K562 (cell line): ENCODE measurements at regions not wholly inside any gene's neighbourhood (a gene's known extent, or its start where the extent isn't known, plus 50 kb on each side); places are given as distances from the start of the nearest gene placed in this dataset.

Source experiments
- ATAC-seq: fragments of 200-7000 bp; cut with Tn5 transposase; 3 replicates; pipeline ENCODE4 v1.9.1; 2020; ENCODE audit warnings: moderate library complexity
- BruUV-seq: library from RNA; stranded (reverse); fragments of 400-500 nt; replicated peaks from 2 replicates; lab custom pipeline; 2021; lab: Mats Ljungman, UMichigan
- CTCF ChIA-PET: fragments of 300-600 bp; formaldehyde crosslinking; extraction: SDS; loops from one replicate; lab custom pipeline; 2021; ENCODE audit warnings: low intra/inter-chr PET ratio; lab: Yijun Ruan, JAX
- POLR2A ChIA-PET: fragments of 300-600, 350-650 bp; sonication (Branson Sonifier 250); formaldehyde crosslinking; extraction: SDS; loops from one replicate; lab custom pipeline; 2021; ENCODE audit warnings: antibody characterized with exemption, inconsistent platforms; lab: Yijun Ruan, JAX
- DNase-seq, 4 experiments: peaks; one replicate each; pipeline versions ENCODE4 v3.0.0 to v3.0.0-alpha.2; 2011 to 2018; ENCODE audit warnings: low spot score in 3 of 4, mixed read lengths in 3 of 4; ENCODE audit errors: extremely low read depth in 1 of 4
- FAIRE-seq: peaks from 2 replicates; lab custom pipeline; 2011; peaks lifted over from hg19 to GRCh38; lab: Jason Lieb, UNC
- H2AFZ ChIP-seq: 2 replicates; pipeline ENCODE4 v1.6.0; 2011; ENCODE audit warnings: low read depth, low read length, control low read depth, inconsistent platforms
- H3K27ac ChIP-seq: fragments of 200-600 bp; 3 replicates; pipeline ENCODE4 v1.8.0; 2011; ENCODE audit warnings: low read depth, mild to moderate bottlenecking, control low read depth, inconsistent platforms, low read length, moderate library complexity, mixed read lengths; ENCODE audit errors: extremely low read depth
- H3K27me3 ChIP-seq, 2 experiments: fragments of 300-600 bp in 1 of 2; 2 replicates in 1 of 2; 3 replicates in 1 of 2; pipeline versions ENCODE4 v1.6.0 to v1.8.0; 2011; ENCODE audit warnings: inconsistent platforms in 2 of 2, low read length in 2 of 2, mild to moderate bottlenecking in 1 of 2, mixed read lengths in 1 of 2, moderate library complexity in 1 of 2; ENCODE audit not compliant: control insufficient read depth in 2 of 2, insufficient read depth in 2 of 2
- H3K36me3 ChIP-seq: fragments of 300-600 bp; 3 replicates; pipeline ENCODE4 v1.8.0; 2011; ENCODE audit warnings: mild to moderate bottlenecking, low read length, inconsistent platforms; ENCODE audit not compliant: control insufficient read depth, insufficient read depth
- H3K4me1 ChIP-seq, 2 experiments: fragments of 200-600 bp in 1 of 2; replicated peaks in 1 of 2; 2 replicates in 1 of 2; 3 replicates in 1 of 2; pipeline versions ENCODE4 v1.5.1 to v1.8.0; 2011; ENCODE audit warnings: inconsistent platforms in 2 of 2, low read length in 2 of 2, mild to moderate bottlenecking in 1 of 2, mixed read lengths in 1 of 2, moderate library complexity in 1 of 2; ENCODE audit not compliant: control insufficient read depth in 2 of 2, insufficient read depth in 2 of 2
- H3K4me2 ChIP-seq: 2 replicates; pipeline ENCODE4 v1.6.1; 2011; ENCODE audit warnings: low read length, control low read depth, inconsistent platforms, mixed read lengths; ENCODE audit not compliant: insufficient read depth
- H3K4me3 ChIP-seq: fragments of 200-600 bp; sonication (generic), shearing (Covaris generic); 2 replicates; pipeline ENCODE4 v1.5.1; 2016; ENCODE audit warnings: control low read depth, inconsistent platforms
- H3K79me2 ChIP-seq: fragments of 200-600 bp; 3 replicates; pipeline ENCODE4 v1.8.0; 2011; ENCODE audit warnings: low read length, inconsistent platforms; ENCODE audit not compliant: control insufficient read depth, insufficient read depth
- H3K9ac ChIP-seq, 2 experiments: 2 replicates each; pipeline versions ENCODE4 v1.6.0 to v1.6.1; 2011; ENCODE audit warnings: low read depth in 2 of 2, low read length in 2 of 2, control low read depth in 1 of 2, inconsistent platforms in 1 of 2, mild to moderate bottlenecking in 1 of 2, mixed read lengths in 1 of 2; ENCODE audit not compliant: insufficient read depth in 1 of 2
- H3K9me1 ChIP-seq: one replicate; pipeline ENCODE4 v1.6.0; 2011; ENCODE audit warnings: inconsistent platforms, mild to moderate bottlenecking, low read length, moderate library complexity; ENCODE audit not compliant: control insufficient read depth, insufficient read depth
- H3K9me3 ChIP-seq: replicated peaks from 2 replicates; pipeline ENCODE4 v1.5.1; 2011; ENCODE audit warnings: low read depth, low read length, inconsistent platforms; ENCODE audit not compliant: control insufficient read depth, insufficient read depth
- H4K20me1 ChIP-seq: replicated peaks from 2 replicates; pipeline ENCODE4 v1.6.1; 2011; ENCODE audit warnings: low read length, inconsistent platforms, mixed read lengths; ENCODE audit not compliant: control insufficient read depth, insufficient read depth
- CHD2 ChIP-seq: IDR thresholded peaks from 2 replicates; pipeline ENCODE4 v1.6.1; 2011; ENCODE audit warnings: low read depth, low read length
- HNRNPL ChIP-seq: fragments of 200-400 bp; formaldehyde crosslinking; IDR thresholded peaks from 2 replicates; pipeline ENCODE4 v1.6.1; 2017; ENCODE audit warnings: low read depth, mild to moderate bottlenecking, low read length
- MAZ ChIP-seq, 2 experiments: fragments of 450-650 bp in 1 of 2; sonication (generic) in 1 of 2; formaldehyde crosslinking; IDR thresholded peaks in 1 of 2; conservative IDR thresholded peaks in 1 of 2; 2 replicates each; pipeline versions ENCODE4 v1.4.0 to v1.5.0; 2020; ENCODE audit warnings: mild to moderate bottlenecking in 1 of 2, missing genetic modification reagents in 1 of 2
- MGA ChIP-seq: fragments of 450-650 bp; IDR thresholded peaks from 2 replicates; pipeline ENCODE4 v1.6.1; 2016; ENCODE audit warnings: mild to moderate bottlenecking, moderate library complexity
- OTX1 ChIP-seq: fragments of 450-650 bp; formaldehyde crosslinking; IDR thresholded peaks from 2 replicates; pipeline ENCODE4 v1.4.0; 2022; ENCODE audit warnings: mild to moderate bottlenecking
- RBM14 ChIP-seq: fragments of 200-400 bp; formaldehyde crosslinking; IDR thresholded peaks from 2 replicates; pipeline ENCODE4 v1.6.1; 2018; ENCODE audit warnings: low read depth, mild to moderate bottlenecking, low read length, moderate library complexity, borderline replicate concordance; ENCODE audit not compliant: insufficient read depth
- ZNF239 ChIP-seq: fragments of 250-450 bp; sonication (Bioruptor Pico); IDR thresholded peaks from 2 replicates; pipeline ENCODE4 v1.4.0; 2020; ENCODE audit warnings: mild to moderate bottlenecking
- WGBS: fragments of 100-300 bp; shearing (Covaris generic); methylation state at CpG from one replicate; pipeline ENCODE4 v1.1.6; 2016; ENCODE audit warnings: low coverage, mixed read lengths; ENCODE audit not compliant: insufficient coverage; ENCODE audit errors: missing lambda C conversion rate; 5-methylcytosine and 5-hydroxymethylcytosine counted together
- in situ Hi-C: fragments of 300-500 bp; cut with MboI; formaldehyde crosslinking; loops from 4 replicates; pipeline ENCODE4 v1.15.0; 2018; ENCODE audit warnings: inconsistent platforms, mixed read lengths
- intact Hi-C: fragments of 100-400 bp; cut with micrococcal nuclease; formaldehyde crosslinking; loops from 2 replicates; pipeline ENCODE4 v1.14.2; 2022
- TF ChIP-seq, protein P1 (sequence below): sonication (generic); formaldehyde crosslinking; IDR thresholded peaks from 2 replicates; pipeline ENCODE4 v1.8.1; 2023; ENCODE audit warnings: mild to moderate bottlenecking, missing genetic modification reagents

GRCh38 chr12:124445121-124445718 lies 122.2 kb downstream of the NCOR2 start:
- ATAC-seq = no peak
- Histone ChIP-seq H3K79me2 (no peaks in the 10 kb centered on the region), H3K4me1 (peaks cover 0 to 15% of the 10 kb centered on the region in 2 experiments; a peak in 1 of 5 replicates), H3K36me3 (peaks cover 38% of the 10 kb centered on the region; the same call in 1 of the 3 replicates), H3K27me3 (no peaks in the 10 kb centered on the region), H3K27ac (no peak overlapping the region), H3K9ac (peak overlapping the region in 1 of 2 experiments; percentile 56; a peak in 1 of 4 replicates), H2AFZ (no peak overlapping the region), H3K4me3 (no peak overlapping the region), H4K20me1 (0 out of 2 replicates have a peak, but pooled peaks cover 8% of the 10 kb centered on the region), H3K9me1 (peaks cover under 1% of the 10 kb centered on the region), H3K4me2 (no peak overlapping the region), H3K9me3 (no peaks in the 10 kb centered on the region)
- in situ Hi-C loops = no loop called here
- POLR2A ChIA-PET = no interaction called here
- BruUV-seq = no TSS peak
- 87% methylated on average over 25 of the region's 39 CpGs for WGBS
- CTCF ChIA-PET = no interaction called here
- no peak for DNase-seq
- intact Hi-C loops = no loop called here
- no peak for FAIRE-seq
- TF ChIP-seq MAZ (CRISPR knock-in tag; conservative IDR thresholded peaks at IDR 0.05 in 1 of 2, IDR thresholded peaks at IDR 0.05 in 1 of 2) (no peak), ZNF239 (CRISPR knock-in tag) (no peak), RBM14 (no peak), OTX1 (CRISPR knock-in tag) (no peak), HNRNPL (no peak), MGA (no peak), CHD2 (no peak)
- TF ChIP-seq, protein P1, sequence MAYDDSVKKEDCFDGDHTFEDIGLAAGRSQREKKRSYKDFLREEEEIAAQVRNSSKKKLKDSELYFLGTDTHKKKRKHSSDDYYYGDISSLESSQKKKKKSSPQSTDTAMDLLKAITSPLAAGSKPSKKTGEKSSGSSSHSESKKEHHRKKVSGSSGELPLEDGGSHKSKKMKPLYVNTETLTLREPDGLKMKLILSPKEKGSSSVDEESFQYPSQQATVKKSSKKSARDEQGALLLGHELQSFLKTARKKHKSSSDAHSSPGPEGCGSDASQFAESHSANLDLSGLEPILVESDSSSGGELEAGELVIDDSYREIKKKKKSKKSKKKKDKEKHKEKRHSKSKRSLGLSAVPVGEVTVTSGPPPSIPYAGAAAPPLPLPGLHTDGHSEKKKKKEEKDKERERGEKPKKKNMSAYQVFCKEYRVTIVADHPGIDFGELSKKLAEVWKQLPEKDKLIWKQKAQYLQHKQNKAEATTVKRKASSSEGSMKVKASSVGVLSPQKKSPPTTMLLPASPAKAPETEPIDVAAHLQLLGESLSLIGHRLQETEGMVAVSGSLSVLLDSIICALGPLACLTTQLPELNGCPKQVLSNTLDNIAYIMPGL (CRISPR knock-in tag) = no peak
